ENCODE measurements at regions not wholly inside any gene's neighbourhood (a gene's known extent, or its start where the extent isn't known, plus 50 kb on each side); places are given as distances from the start of the nearest gene placed in this dataset.

GRCh38 chr18:54517521-54517920 lies 73.5 kb upstream of the DYNAP start (continued):
- no peak for TF ChIP-seq GABPA (IDR thresholded peaks at IDR 0.05 in 1 of 2, conservative IDR thresholded peaks at IDR 0.05 in 1 of 2)
- no peak for TF ChIP-seq EGR1 (IDR thresholded peaks at IDR 0.05; ENCODE audit: low read depth in 2 of 2)
- TF ChIP-seq MAX (IDR thresholded peaks at IDR 0.05): no peak
- TF ChIP-seq SP1 (IDR thresholded peaks at IDR 0.05): no peak
- no peak for TF ChIP-seq FOXA1 (IDR thresholded peaks at IDR 0.05)
- no peak for TF ChIP-seq CTCF (IDR thresholded peaks at IDR 0.05; ENCODE audit: low read depth, low read length, missing input control)
- no peak for TF ChIP-seq JUND (IDR thresholded peaks at IDR 0.05)
- TF ChIP-seq FOXA2 (IDR thresholded peaks at IDR 0.05): no peak

- Histone ChIP-seq H3K27me3 (ENCODE audit: control insufficient read depth in 4 of 4, insufficient read depth in 4 of 4, low read length in 3 of 4) (peaks cover 0 to 2% (median 0%) of the 10 kb centered on the region in 4 donors), H3K9me3 (ENCODE audit: control insufficient read depth in 4 of 4, low read length in 3 of 4) (no peaks in the 10 kb centered on the region), H3K9ac (ENCODE audit: low read depth in 1 of 2, low read length in 2 of 2) (no peak overlapping the region), H3K4me3 (ENCODE audit: low read depth in 1 of 3, low read length in 3 of 3) (no peak overlapping the region), H3K4me1 (ENCODE audit: control insufficient read depth in 4 of 4, insufficient read depth in 4 of 4, low read length in 3 of 4) (no peaks in the 10 kb centered on the region), H3K27ac (ENCODE audit: low read depth in 1 of 2, low read length in 2 of 2) (no peak overlapping the region), H3K36me3 (ENCODE audit: control insufficient read depth in 4 of 4, insufficient read depth in 3 of 4, low read depth in 1 of 4, low read length in 3 of 4) (no peaks in the 10 kb centered on the region)
- no peak for DNase-seq (ENCODE audit: low spot score)
- WGBS: 75% methylated on average over 1 of the region's 1 CpG
- no peak for TF ChIP-seq NR2F2 (IDR thresholded peaks at IDR 0.05)
- no peak for TF ChIP-seq JUND (IDR thresholded peaks at IDR 0.05)
- no peak for TF ChIP-seq GABPA (IDR thresholded peaks at IDR 0.05 in 1 of 2, conservative IDR thresholded peaks at IDR 0.05 in 1 of 2)
- no peak for TF ChIP-seq ATF3 (IDR thresholded peaks at IDR 0.05)
- no peak for TF ChIP-seq RAD21 (IDR thresholded peaks at IDR 0.05)
- TF ChIP-seq HNF4G (IDR thresholded peaks at IDR 0.05): no peak
- no peak for TF ChIP-seq TAF1 (conservative IDR thresholded peaks at IDR 0.05)
- TF ChIP-seq, protein P1, sequence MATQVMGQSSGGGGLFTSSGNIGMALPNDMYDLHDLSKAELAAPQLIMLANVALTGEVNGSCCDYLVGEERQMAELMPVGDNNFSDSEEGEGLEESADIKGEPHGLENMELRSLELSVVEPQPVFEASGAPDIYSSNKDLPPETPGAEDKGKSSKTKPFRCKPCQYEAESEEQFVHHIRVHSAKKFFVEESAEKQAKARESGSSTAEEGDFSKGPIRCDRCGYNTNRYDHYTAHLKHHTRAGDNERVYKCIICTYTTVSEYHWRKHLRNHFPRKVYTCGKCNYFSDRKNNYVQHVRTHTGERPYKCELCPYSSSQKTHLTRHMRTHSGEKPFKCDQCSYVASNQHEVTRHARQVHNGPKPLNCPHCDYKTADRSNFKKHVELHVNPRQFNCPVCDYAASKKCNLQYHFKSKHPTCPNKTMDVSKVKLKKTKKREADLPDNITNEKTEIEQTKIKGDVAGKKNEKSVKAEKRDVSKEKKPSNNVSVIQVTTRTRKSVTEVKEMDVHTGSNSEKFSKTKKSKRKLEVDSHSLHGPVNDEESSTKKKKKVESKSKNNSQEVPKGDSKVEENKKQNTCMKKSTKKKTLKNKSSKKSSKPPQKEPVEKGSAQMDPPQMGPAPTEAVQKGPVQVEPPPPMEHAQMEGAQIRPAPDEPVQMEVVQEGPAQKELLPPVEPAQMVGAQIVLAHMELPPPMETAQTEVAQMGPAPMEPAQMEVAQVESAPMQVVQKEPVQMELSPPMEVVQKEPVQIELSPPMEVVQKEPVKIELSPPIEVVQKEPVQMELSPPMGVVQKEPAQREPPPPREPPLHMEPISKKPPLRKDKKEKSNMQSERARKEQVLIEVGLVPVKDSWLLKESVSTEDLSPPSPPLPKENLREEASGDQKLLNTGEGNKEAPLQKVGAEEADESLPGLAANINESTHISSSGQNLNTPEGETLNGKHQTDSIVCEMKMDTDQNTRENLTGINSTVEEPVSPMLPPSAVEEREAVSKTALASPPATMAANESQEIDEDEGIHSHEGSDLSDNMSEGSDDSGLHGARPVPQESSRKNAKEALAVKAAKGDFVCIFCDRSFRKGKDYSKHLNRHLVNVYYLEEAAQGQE (IDR thresholded peaks at IDR 0.05): no peak
- TF ChIP-seq MAX (IDR thresholded peaks at IDR 0.05): no peak
- TF ChIP-seq SP1 (IDR thresholded peaks at IDR 0.05): no peak
- TF ChIP-seq FOXA1 (IDR thresholded peaks at IDR 0.05): no peak
- no peak for TF ChIP-seq RXRA (IDR thresholded peaks at IDR 0.05)
- no peak for TF ChIP-seq YY1 (IDR thresholded peaks at IDR 0.05)
- no peak for TF ChIP-seq ZBTB33 (IDR thresholded peaks at IDR 0.05)
- TF ChIP-seq HNF4A (conservative IDR thresholded peaks at IDR 0.05): no peak
- TF ChIP-seq CTCF (IDR thresholded peaks at IDR 0.05; ENCODE audit: low read depth, low read length, missing input control): no peak
- TF ChIP-seq EGR1 (IDR thresholded peaks at IDR 0.05; ENCODE audit: low read depth in 2 of 2): no peak
- no peak for TF ChIP-seq FOXA2 (IDR thresholded peaks at IDR 0.05)
These were observed 69.2 kb upstream of the DYNAP start for GRCh38 chr18:54521846-54522245.

Data from liver (tissue), 8 donors.